HG03196 (cell line): ENCODE measurements at regions not wholly inside any gene's neighbourhood (a gene's known extent, or its start where the extent isn't known, plus 50 kb on each side); places are given as distances from the start of the nearest gene placed in this dataset.
"Not testable (repeated sequence)": the region's sequence is repeated elsewhere in the genome, so short reads cannot be mapped to it uniquely, and the experiment has no call there.

ENCODE experiments used
- ATAC-seq: cut with Tn5 transposase; IDR thresholded peaks from one replicate; pipeline ENCODE4 v1.9.1; 2021; ENCODE audit not compliant: unreplicated experiment

- ATAC-seq: no peak
These were observed 270.2 kb downstream of the EN1 start for GRCh38 chr2:118577202-118577601.

GRCh38 chr2:118576109-118576855 lies 271.2 kb downstream of the EN1 start:
- ATAC-seq: no peak

GRCh38 chr2:118572380-118572779 lies 275.1 kb downstream of the EN1 start:
- ATAC-seq: not testable (repeated sequence)

- no peak for ATAC-seq
These were observed 277.4 kb downstream of the EN1 start for GRCh38 chr2:118569876-118570535.

- no peak for ATAC-seq
These were observed 278.7 kb downstream of the EN1 start for GRCh38 chr2:118568700-118569099.

- ATAC-seq: no peak
These were observed 281.5 kb downstream of the EN1 start for GRCh38 chr2:118565786-118566540.

GRCh38 chr2:118565301-118565700 lies 282.1 kb downstream of the EN1 start:
- no peak for ATAC-seq

GRCh38 chr2:118562144-118562543 lies 285.3 kb downstream of the EN1 start:
- ATAC-seq: no peak

- ATAC-seq: no peak
These were observed 288.6 kb downstream of the EN1 start for GRCh38 chr2:118558846-118559245.

- ATAC-seq: no peak
These were observed 289.7 kb downstream of the EN1 start for GRCh38 chr2:118557791-118558190.

- no peak for ATAC-seq
These were observed 290.4 kb downstream of the EN1 start for GRCh38 chr2:118557016-118557415.

GRCh38 chr2:118554616-118555015 lies 292.8 kb downstream of the EN1 start:
- no peak for ATAC-seq

- no peak for ATAC-seq
These were observed 297.9 kb downstream of the EN1 start for GRCh38 chr2:118549503-118549902.

- ATAC-seq: no peak
These were observed 298.5 kb downstream of the EN1 start for GRCh38 chr2:118548880-118549488.

GRCh38 chr2:118539290-118539689 lies 308.2 kb downstream of the EN1 start:
- no peak for ATAC-seq

GRCh38 chr2:118536306-118536705 lies 311.1 kb downstream of the EN1 start:
- ATAC-seq: no peak

GRCh38 chr2:118535818-118536212 lies 311.6 kb downstream of the EN1 start:
- ATAC-seq: no peak

- ATAC-seq: no peak
These were observed 312.2 kb downstream of the EN1 start for GRCh38 chr2:118535171-118535817.

- ATAC-seq: no peak
These were observed 316.5 kb downstream of the EN1 start for GRCh38 chr2:118530976-118531375.

- no peak for ATAC-seq
These were observed 317.4 kb downstream of the EN1 start for GRCh38 chr2:118529908-118530599.
